IMR-90 (cell line): ENCODE measurements at regions not wholly inside any gene's neighbourhood (a gene's known extent, or its start where the extent isn't known, plus 50 kb on each side); places are given as distances from the start of the nearest gene placed in this dataset.
A peak's percentile ranks its signal among the peaks of the same experiment; 100 is the strongest.

ENCODE experiments used
- ATAC-seq: fragments of 200-7000 bp; cut with Tn5 transposase; 2 replicates; pipeline ENCODE4 v1.9.1; 2020; ENCODE audit warnings: low read depth, mild to moderate bottlenecking, moderate library complexity
- BruUV-seq: library from RNA; stranded (reverse); fragments of 400-500 nt; replicated peaks from 2 replicates; lab custom pipeline; 2021; lab: Mats Ljungman, UMichigan
- CTCF ChIA-PET: fragments of 300-600 bp; formaldehyde crosslinking; extraction: SDS; loops from one replicate; lab custom pipeline; 2021; ENCODE audit warnings: antibody characterized with exemption; lab: Yijun Ruan, JAX
- POLR2A ChIA-PET: fragments of 300-600 bp; sonication (Branson Sonifier 250); formaldehyde crosslinking; loops from one replicate; lab custom pipeline; 2022; ENCODE audit warnings: antibody characterized with exemption; ENCODE audit not compliant: unreplicated experiment; lab: Charles Lee
- DNase-seq: peaks from one replicate; pipeline ENCODE4 v3.0.0; 2013
- H2AFZ ChIP-seq: replicated peaks from 2 replicates; pipeline ENCODE3; 2013; ENCODE audit warnings: low read length, mild to moderate bottlenecking; ENCODE audit not compliant: poor library complexity
- H2AK5ac ChIP-seq: 2 replicates; pipeline ENCODE4 v1.6.1; 2013; ENCODE audit warnings: low read depth, low read length, inconsistent platforms
- H2AK9ac ChIP-seq: replicated peaks from 2 replicates; pipeline ENCODE3; 2013; ENCODE audit warnings: mild to moderate bottlenecking, low read depth, low read length, moderate library complexity; ENCODE audit not compliant: poor library complexity
- H2BK120ac ChIP-seq: 2 replicates; pipeline ENCODE4 v1.6.1; 2013; ENCODE audit warnings: low read depth, low read length, inconsistent platforms
- H2BK15ac ChIP-seq: 3 replicates; pipeline ENCODE4 v1.6.1; 2013; ENCODE audit warnings: low read depth, low read length, inconsistent platforms
- H2BK20ac ChIP-seq: 2 replicates; pipeline ENCODE4 v1.6.1; 2013; ENCODE audit warnings: low read depth, mild to moderate bottlenecking, inconsistent platforms, low read length, moderate library complexity
- H2BK5ac ChIP-seq: 2 replicates; pipeline ENCODE4 v1.6.1; 2013; ENCODE audit warnings: mild to moderate bottlenecking, low read depth, low read length, inconsistent platforms; ENCODE audit not compliant: poor library complexity, severe bottlenecking
- H3K14ac ChIP-seq: replicated peaks from 2 replicates; pipeline ENCODE4 v1.6.1; 2013; ENCODE audit warnings: low read depth, low read length, inconsistent platforms
- H3K18ac ChIP-seq: 2 replicates; pipeline ENCODE4 v1.6.1; 2013; ENCODE audit warnings: low read depth, low read length, control low read depth
- H3K23ac ChIP-seq: 2 replicates; pipeline ENCODE4 v1.6.1; 2013; ENCODE audit warnings: low read depth, low read length, inconsistent platforms
- H3K27ac ChIP-seq: 2 replicates; pipeline ENCODE4 v1.5.1; 2013; ENCODE audit warnings: mild to moderate bottlenecking, control low read depth, low read length; ENCODE audit not compliant: insufficient read depth
- H3K27me3 ChIP-seq: 2 replicates; pipeline ENCODE4 v1.6.1; 2013; ENCODE audit warnings: low read length; ENCODE audit not compliant: control insufficient read depth, insufficient read depth
- H3K36me3 ChIP-seq: 2 replicates; pipeline ENCODE4 v1.6.1; 2013; ENCODE audit warnings: low read length, mixed read lengths; ENCODE audit not compliant: control insufficient read depth, insufficient read depth
- H3K4ac ChIP-seq: 2 replicates; pipeline ENCODE4 v1.6.1; 2013; ENCODE audit warnings: low read depth, low read length, inconsistent platforms
- H3K4me1 ChIP-seq: 2 replicates; pipeline ENCODE4 v1.6.1; 2013; ENCODE audit warnings: low read length, mixed read lengths; ENCODE audit not compliant: control insufficient read depth, insufficient read depth
- H3K4me2 ChIP-seq: 2 replicates; pipeline ENCODE4 v1.6.1; 2013; ENCODE audit warnings: low read depth, mild to moderate bottlenecking, control low read depth, low read length, moderate library complexity
- H3K4me3 ChIP-seq: 2 replicates; pipeline ENCODE4 v1.5.1; 2013; ENCODE audit warnings: low read depth, mild to moderate bottlenecking, control low read depth, low read length, moderate library complexity; ENCODE audit not compliant: insufficient read depth
- H3K56ac ChIP-seq: 2 replicates; pipeline ENCODE4 v1.6.1; 2013; ENCODE audit warnings: low read length, inconsistent platforms; ENCODE audit not compliant: insufficient read depth; ENCODE audit errors: extremely low read depth
- H3K79me1 ChIP-seq, 2 experiments: 2 replicates each; pipeline ENCODE4 v1.6.1; 2013; ENCODE audit warnings: low read length in 2 of 2, inconsistent platforms in 1 of 2, low read depth in 1 of 2
- H3K9ac ChIP-seq: 2 replicates; pipeline ENCODE4 v1.6.1; 2013; ENCODE audit warnings: low read depth, low read length, control low read depth
- H3K9me1 ChIP-seq: 2 replicates; pipeline ENCODE4 v1.6.1; 2013; ENCODE audit warnings: low read length, inconsistent platforms; ENCODE audit not compliant: insufficient read depth
- H3K9me3 ChIP-seq: 2 replicates; pipeline ENCODE4 v1.6.1; 2013; ENCODE audit warnings: low read length; ENCODE audit not compliant: control insufficient read depth, insufficient read depth
- H4K20me1 ChIP-seq: 2 replicates; pipeline ENCODE4 v1.6.1; 2013; ENCODE audit warnings: low read length, inconsistent platforms; ENCODE audit not compliant: insufficient read depth
- H4K5ac ChIP-seq: 2 replicates; pipeline ENCODE4 v1.6.1; 2013; ENCODE audit warnings: mild to moderate bottlenecking, low read depth, low read length, control low read depth
- H4K8ac ChIP-seq, 2 experiments: 2 replicates each; pipeline ENCODE4 v1.6.1; 2013; ENCODE audit warnings: low read depth in 2 of 2, low read length in 2 of 2, control low read depth in 1 of 2, inconsistent platforms in 1 of 2
- H4K91ac ChIP-seq: 2 replicates; pipeline ENCODE4 v1.6.1; 2013; ENCODE audit warnings: low read depth, low read length, inconsistent platforms; ENCODE audit not compliant: insufficient read depth
- CEBPB ChIP-seq: IDR thresholded peaks from 2 replicates; pipeline ENCODE4 v1.6.1; 2012; ENCODE audit warnings: low read depth, low read length, improper control_type of control experiment
- MAZ ChIP-seq: IDR thresholded peaks from 2 replicates; pipeline ENCODE4 v1.6.1; 2012; ENCODE audit warnings: low read depth, mild to moderate bottlenecking, low read length, improper control_type of control experiment, moderate library complexity, borderline replicate concordance
- MXI1 ChIP-seq: IDR thresholded peaks from 2 replicates; pipeline ENCODE4 v1.6.1; 2012; ENCODE audit warnings: low read depth, mild to moderate bottlenecking, low read length, moderate library complexity, borderline replicate concordance
- NFE2L2 ChIP-seq: fragments of 150-350 bp; IDR thresholded peaks from 2 replicates; pipeline ENCODE4 v1.6.1; 2016; ENCODE audit warnings: low read depth, mild to moderate bottlenecking, low read length
- RAD21 ChIP-seq: IDR thresholded peaks from 2 replicates; pipeline ENCODE4 v1.6.1; 2012; ENCODE audit warnings: low read length, improper control_type of control experiment
- RFX5 ChIP-seq: IDR thresholded peaks from 2 replicates; pipeline ENCODE4 v1.8.0; 2012; ENCODE audit warnings: low read depth, mild to moderate bottlenecking, low read length, moderate library complexity
- USF2 ChIP-seq: fragments of 150-350 bp; IDR thresholded peaks from 2 replicates; pipeline ENCODE4 v1.6.1; 2017; ENCODE audit warnings: mild to moderate bottlenecking, antibody characterized with exemption, low read length, low read depth
- WGBS, 2 experiments: methylation state at CpG; one replicate each; pipeline versions ENCODE4 v1.1.5 to v1.1.7; 2013; ENCODE audit warnings: missing lambda C conversion rate in 2 of 2; ENCODE audit not compliant: insufficient read length in 1 of 2; ENCODE audit errors: extremely low coverage in 2 of 2; 5-methylcytosine and 5-hydroxymethylcytosine counted together
- dilution Hi-C: fragments of 300-500 bp; cut with HindIII; formaldehyde crosslinking; loops from one replicate; pipeline ENCODE4 v1.14.3; 2018; ENCODE audit warnings: low sequenced_read_pairs; ENCODE audit not compliant: unreplicated experiment
- in situ Hi-C: fragments of 300-500 bp; cut with MboI; formaldehyde crosslinking; loops from 3 replicates; pipeline ENCODE4 v1.14.3; 2019; ENCODE audit warnings: low sequenced_read_pairs, inconsistent platforms, mixed read lengths
- intact Hi-C: fragments of 100-400 bp; cut with micrococcal nuclease; formaldehyde crosslinking; loops from 2 replicates; pipeline ENCODE4 v1.10.0; 2022
- TF ChIP-seq, protein P1 (sequence below): conservative IDR thresholded peaks from 2 replicates; pipeline ENCODE4 v1.5.1; 2012; ENCODE audit warnings: mild to moderate bottlenecking, low read depth, low read length, improper control_type of control experiment

DNA sequence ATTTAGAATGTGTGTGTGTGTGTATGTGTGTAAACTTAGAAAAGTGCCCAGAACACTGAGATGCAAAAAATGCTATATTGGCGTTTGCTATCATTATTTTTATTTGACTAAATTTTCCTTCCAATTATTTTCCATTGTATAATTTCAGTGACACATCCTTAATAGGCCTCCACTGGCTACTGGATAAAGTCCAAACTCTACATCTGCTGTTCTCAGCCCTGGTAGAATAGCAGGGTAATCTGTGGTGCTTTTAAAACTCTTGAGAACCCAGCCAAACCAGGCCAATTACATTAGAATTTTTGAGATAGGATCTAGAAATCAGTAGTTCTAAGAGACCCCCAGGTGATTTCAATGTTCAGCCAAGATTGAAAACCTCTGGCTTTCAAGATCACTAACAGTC, 66.4 kb downstream of the ZNF503 start:
- Histone ChIP-seq H4K20me1 (no peaks in the 10 kb centered on the region), H3K4me1 (no peaks in the 10 kb centered on the region; the same call in 1 of the 2 replicates), H4K8ac (no peak overlapping the region), H3K36me3 (no peaks in the 10 kb centered on the region), H3K4me3 (no peak overlapping the region), H3K9ac (no peak overlapping the region), H2AK5ac (no peak overlapping the region), H3K4ac (no peak overlapping the region), H2BK120ac (no peak overlapping the region), H3K23ac (no peak overlapping the region), H4K91ac (no peak overlapping the region), H3K27me3 (peaks cover 9% of the 10 kb centered on the region), H3K4me2 (no peak overlapping the region), H3K9me3 (0 out of 2 replicates have a peak, but pooled peaks cover 3% of the 10 kb centered on the region), H4K5ac (no peak overlapping the region), H3K79me1 (no peaks in the 10 kb centered on the region), H3K18ac (no peak overlapping the region), H3K14ac (no peak overlapping the region), H3K9me1 (no peaks in the 10 kb centered on the region), H2BK15ac (no peak overlapping the region), H3K27ac (no peak overlapping the region), H2AK9ac (no peak overlapping the region), H2BK5ac (no peak overlapping the region), H2BK20ac (no peak overlapping the region), H2AFZ (no peak overlapping the region), H3K56ac (no peak overlapping the region)
- in situ Hi-C loops (no loop called here), intact Hi-C loops (no loop called here), dilution Hi-C loops (no loop called here)
- no peak for DNase-seq
- ChIA-PET CTCF (no interaction called here), POLR2A (no interaction called here)
- no TSS peak for BruUV-seq
- no CpG with 5 or more reads among the region's 1 CpG for WGBS, 2 experiments
- TF ChIP-seq CEBPB (no peak), MAZ (no peak), RAD21 (no peak), MXI1 (no peak), USF2 (no peak), RFX5 (no peak), NFE2L2 (no peak)
- TF ChIP-seq, protein P1, sequence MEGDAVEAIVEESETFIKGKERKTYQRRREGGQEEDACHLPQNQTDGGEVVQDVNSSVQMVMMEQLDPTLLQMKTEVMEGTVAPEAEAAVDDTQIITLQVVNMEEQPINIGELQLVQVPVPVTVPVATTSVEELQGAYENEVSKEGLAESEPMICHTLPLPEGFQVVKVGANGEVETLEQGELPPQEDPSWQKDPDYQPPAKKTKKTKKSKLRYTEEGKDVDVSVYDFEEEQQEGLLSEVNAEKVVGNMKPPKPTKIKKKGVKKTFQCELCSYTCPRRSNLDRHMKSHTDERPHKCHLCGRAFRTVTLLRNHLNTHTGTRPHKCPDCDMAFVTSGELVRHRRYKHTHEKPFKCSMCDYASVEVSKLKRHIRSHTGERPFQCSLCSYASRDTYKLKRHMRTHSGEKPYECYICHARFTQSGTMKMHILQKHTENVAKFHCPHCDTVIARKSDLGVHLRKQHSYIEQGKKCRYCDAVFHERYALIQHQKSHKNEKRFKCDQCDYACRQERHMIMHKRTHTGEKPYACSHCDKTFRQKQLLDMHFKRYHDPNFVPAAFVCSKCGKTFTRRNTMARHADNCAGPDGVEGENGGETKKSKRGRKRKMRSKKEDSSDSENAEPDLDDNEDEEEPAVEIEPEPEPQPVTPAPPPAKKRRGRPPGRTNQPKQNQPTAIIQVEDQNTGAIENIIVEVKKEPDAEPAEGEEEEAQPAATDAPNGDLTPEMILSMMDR = no peak
- peak; percentile 35; the same call in 1 of the 2 replicates for ATAC-seq
